Testis (tissue), 2 donors: ENCODE measurements at regions not wholly inside any gene's neighbourhood (a gene's known extent, or its start where the extent isn't known, plus 50 kb on each side); places are given as distances from the start of the nearest gene placed in this dataset.

Experiments
- POLR2A ChIP-seq: fragments of 450-650 bp; IDR thresholded peaks from one replicate; pipeline ENCODE4 v1.6.1; 2017; ENCODE audit warnings: antibody characterized with exemption, mild to moderate bottlenecking, moderate library complexity
- TF ChIP-seq, protein P1 (sequence below), 3 experiments: fragments of 450-650 bp in 2 of 3; fragments of 200-600 bp in 1 of 3; sonication (generic) in 1 of 3; IDR thresholded peaks; one replicate each; pipeline ENCODE4 v1.5.1; 2016 to 2019; ENCODE audit warnings: antibody characterized with exemption in 3 of 3, mild to moderate bottlenecking in 2 of 3, moderate library complexity in 1 of 3

- TF ChIP-seq, protein P1, sequence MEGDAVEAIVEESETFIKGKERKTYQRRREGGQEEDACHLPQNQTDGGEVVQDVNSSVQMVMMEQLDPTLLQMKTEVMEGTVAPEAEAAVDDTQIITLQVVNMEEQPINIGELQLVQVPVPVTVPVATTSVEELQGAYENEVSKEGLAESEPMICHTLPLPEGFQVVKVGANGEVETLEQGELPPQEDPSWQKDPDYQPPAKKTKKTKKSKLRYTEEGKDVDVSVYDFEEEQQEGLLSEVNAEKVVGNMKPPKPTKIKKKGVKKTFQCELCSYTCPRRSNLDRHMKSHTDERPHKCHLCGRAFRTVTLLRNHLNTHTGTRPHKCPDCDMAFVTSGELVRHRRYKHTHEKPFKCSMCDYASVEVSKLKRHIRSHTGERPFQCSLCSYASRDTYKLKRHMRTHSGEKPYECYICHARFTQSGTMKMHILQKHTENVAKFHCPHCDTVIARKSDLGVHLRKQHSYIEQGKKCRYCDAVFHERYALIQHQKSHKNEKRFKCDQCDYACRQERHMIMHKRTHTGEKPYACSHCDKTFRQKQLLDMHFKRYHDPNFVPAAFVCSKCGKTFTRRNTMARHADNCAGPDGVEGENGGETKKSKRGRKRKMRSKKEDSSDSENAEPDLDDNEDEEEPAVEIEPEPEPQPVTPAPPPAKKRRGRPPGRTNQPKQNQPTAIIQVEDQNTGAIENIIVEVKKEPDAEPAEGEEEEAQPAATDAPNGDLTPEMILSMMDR (IDR thresholded peaks at IDR 0.05) = no peak
- TF ChIP-seq POLR2A = no peak
Observed at GRCh38 chr2:42867093-42868065, 75.0 kb upstream of the HAAO start.
